GM12878 (cell line): ENCODE measurements at regions not wholly inside any gene's neighbourhood (a gene's known extent, or its start where the extent isn't known, plus 50 kb on each side); places are given as distances from the start of the nearest gene placed in this dataset.

ENCODE experiments used
- CBX3 ChIP-seq: fragments of 200-600 bp; sonication (generic); IDR thresholded peaks from 2 replicates; pipeline ENCODE4 v1.6.1; 2016; ENCODE audit warnings: low read depth, borderline replicate concordance
- CREM ChIP-seq: IDR thresholded peaks from 2 replicates; pipeline ENCODE4 v1.6.1; 2014; ENCODE audit warnings: antibody characterized with exemption, low read depth
- GATAD2B ChIP-seq: fragments of 450-650 bp; conservative IDR thresholded peaks from 2 replicates; pipeline ENCODE4 v1.6.1; 2017; ENCODE audit warnings: low read depth, mild to moderate bottlenecking, moderate library complexity
- HDAC2 ChIP-seq: fragments of 200-600 bp; sonication (generic); IDR thresholded peaks from 2 replicates; pipeline ENCODE4 v1.6.1; 2017
- MTA3 ChIP-seq: IDR thresholded peaks from 2 replicates; pipeline ENCODE4 v1.6.1; 2012; ENCODE audit warnings: low read length, inconsistent platforms, borderline replicate concordance
- MXI1 ChIP-seq: fragments of 150-350 bp; IDR thresholded peaks from 2 replicates; pipeline ENCODE4 v1.6.1; 2011; ENCODE audit warnings: low read depth, mild to moderate bottlenecking, inconsistent platforms, low read length, improper control_type of control experiment
- PAX5 ChIP-seq: IDR thresholded peaks from 2 replicates; pipeline ENCODE4 v1.6.1; 2011; ENCODE audit warnings: low read depth, low read length, borderline replicate concordance
- PAX8 ChIP-seq: fragments of 450-650 bp; IDR thresholded peaks from 2 replicates; pipeline ENCODE4 v1.6.1; 2017; ENCODE audit warnings: mild to moderate bottlenecking, moderate library complexity
- PKNOX1 ChIP-seq: fragments of 450-650 bp; IDR thresholded peaks from 2 replicates; pipeline ENCODE4 v1.6.1; 2016; ENCODE audit warnings: mild to moderate bottlenecking
- PML ChIP-seq: IDR thresholded peaks from 2 replicates; pipeline ENCODE4 v1.6.1; 2012; ENCODE audit warnings: low read length, inconsistent platforms
- REST ChIP-seq: IDR thresholded peaks from 2 replicates; pipeline ENCODE4 v1.6.1; 2012; ENCODE audit warnings: mild to moderate bottlenecking, low read depth, low read length
- SRF ChIP-seq, 2 experiments: IDR thresholded peaks; 2 replicates each; pipeline ENCODE4 v1.6.1; 2011; ENCODE audit warnings: low read depth in 2 of 2, low read length in 2 of 2, mild to moderate bottlenecking in 1 of 2, moderate library complexity in 1 of 2

- TF ChIP-seq REST, result no peak
- no peak for TF ChIP-seq SRF (IDR thresholded peaks at IDR 0.05; ENCODE audit: low read depth in 2 of 2, low read length in 2 of 2)
- TF ChIP-seq HDAC2, result no peak
- no peak for TF ChIP-seq CBX3
- TF ChIP-seq PAX5, result no peak
- no peak for TF ChIP-seq MTA3
- TF ChIP-seq GATAD2B, result no peak
- no peak for TF ChIP-seq PAX8
- no peak for TF ChIP-seq PML
- TF ChIP-seq PKNOX1, result no peak
- no peak for TF ChIP-seq CREM
- TF ChIP-seq MXI1, result no peak
- TF ChIP-seq, all 136 proteins: peak for 0
Measured at GRCh38 chr3:70737666-70738290, 425.3 kb upstream of the MDFIC2 start (continued).
